ENCODE measurements at regions not wholly inside any gene's neighbourhood (a gene's known extent, or its start where the extent isn't known, plus 50 kb on each side); places are given as distances from the start of the nearest gene placed in this dataset.

- POLR2A ChIA-PET (ENCODE audit: unreplicated experiment), result no interaction called here
- H2AFZ ChIP-seq (ENCODE audit: low read length), result no peak overlapping the region
- H4K20me1 ChIP-seq (ENCODE audit: low read length), result no peaks in the 10 kb centered on the region
- CTCF ChIA-PET, result no interaction called here
- no peak overlapping the region for H3K4me3 ChIP-seq (ENCODE audit: low read length)
- H3K9ac ChIP-seq (ENCODE audit: low read length), result no peak overlapping the region
- H3K27ac ChIP-seq (ENCODE audit: low read length), result no peak overlapping the region
- H3K36me3 ChIP-seq (ENCODE audit: low read depth, low read length), result no peaks in the 10 kb centered on the region
- no peaks in the 10 kb centered on the region for H3K27me3 ChIP-seq (ENCODE audit: low read length)
- TF ChIP-seq EZH2 (IDR thresholded peaks at IDR 0.05; ENCODE audit: low read length, unreplicated experiment) (no peak), EZH2phosphoT487 (IDR thresholded peaks at IDR 0.05; ENCODE audit: borderline replicate concordance, low read length) (no peak), CTCF (conservative IDR thresholded peaks at IDR 0.05; ENCODE audit: low read depth, low read length) (no peak)
- no peaks in the 10 kb centered on the region for H3K4me1 ChIP-seq (ENCODE audit: insufficient read depth, low read length)
- no peaks in the 10 kb centered on the region for H3K9me2 ChIP-seq (replicated peaks; ENCODE audit: low read length)
- no peaks in the 10 kb centered on the region for H3F3A ChIP-seq (ENCODE audit: low read length, unreplicated experiment)
- no peak for DNase-seq
- intact Hi-C loops (cut with micrococcal nuclease), result no loop called here
- BruUV-seq (replicated peaks), result no TSS peak
- no peaks in the 10 kb centered on the region for H3K79me2 ChIP-seq (ENCODE audit: low read length)
- ATAC-seq, result no peak
- no peaks in the 10 kb centered on the region for H3K9me3 ChIP-seq (ENCODE audit: low read length)
- H3K4me2 ChIP-seq (ENCODE audit: low read length), result no peak overlapping the region
Observed at GRCh38 chr10:4213441-4213840, 428.4 kb upstream of the KLF6 start.

DNA sequence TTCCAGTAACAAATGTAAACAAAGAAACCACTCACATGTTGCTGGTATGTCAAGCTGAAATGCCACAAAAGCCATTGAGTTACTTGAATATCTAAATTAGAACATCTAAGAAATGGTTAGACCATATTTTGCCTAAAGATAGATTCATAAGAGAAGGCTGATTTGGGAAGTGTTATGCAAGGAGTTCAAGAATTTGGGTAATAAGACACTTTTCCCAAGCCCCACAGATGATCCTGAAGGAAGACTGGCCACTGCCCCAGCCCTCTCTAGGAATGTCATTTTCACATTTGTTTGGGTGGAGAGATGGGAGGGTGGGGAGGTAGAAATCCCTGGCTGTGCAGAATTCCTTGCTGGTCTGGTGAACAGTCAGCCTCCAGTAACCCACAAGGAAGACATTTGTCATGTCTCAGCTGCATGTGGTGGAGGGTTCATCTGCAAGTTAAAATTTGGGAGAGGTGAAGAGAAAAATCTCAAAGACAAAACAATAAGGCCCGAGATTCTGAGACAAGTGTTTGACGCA lies 427.2 kb upstream of the KLF6 start:
- H3K27me3 ChIP-seq (ENCODE audit: low read length), result no peaks in the 10 kb centered on the region
- H4K20me1 ChIP-seq (ENCODE audit: low read length), result no peaks in the 10 kb centered on the region
- ATAC-seq (no peak), DNase-seq (no peak)
- no peak for TF ChIP-seq CTCF (conservative IDR thresholded peaks at IDR 0.05; ENCODE audit: low read depth, low read length)
- TF ChIP-seq EZH2 (IDR thresholded peaks at IDR 0.05; ENCODE audit: low read length, unreplicated experiment), result no peak
- no peak for TF ChIP-seq EZH2phosphoT487 (IDR thresholded peaks at IDR 0.05; ENCODE audit: borderline replicate concordance, low read length)
- no peaks in the 10 kb centered on the region for H3K9me3 ChIP-seq (ENCODE audit: low read length)
- H3K27ac ChIP-seq (ENCODE audit: low read length), result no peak overlapping the region
- no peaks in the 10 kb centered on the region for H3K9me2 ChIP-seq (replicated peaks; ENCODE audit: low read length)
- no peaks in the 10 kb centered on the region for H3K4me1 ChIP-seq (ENCODE audit: insufficient read depth, low read length)
- no peaks in the 10 kb centered on the region for H3K36me3 ChIP-seq (ENCODE audit: low read depth, low read length)
- ChIA-PET CTCF (no interaction called here), POLR2A (ENCODE audit: unreplicated experiment) (no interaction called here)
- H3K79me2 ChIP-seq (ENCODE audit: low read length), result no peaks in the 10 kb centered on the region
- BruUV-seq (replicated peaks), result no TSS peak
- intact Hi-C loops (cut with micrococcal nuclease), result no loop called here
- H2AFZ ChIP-seq (ENCODE audit: low read length), result no peak overlapping the region
- no peak overlapping the region for H3K4me2 ChIP-seq (ENCODE audit: low read length)
- no peak overlapping the region for H3K4me3 ChIP-seq (ENCODE audit: low read length)
- H3F3A ChIP-seq (ENCODE audit: low read length, unreplicated experiment), result no peaks in the 10 kb centered on the region
- H3K9ac ChIP-seq (ENCODE audit: low read length), result no peak overlapping the region

DNA sequence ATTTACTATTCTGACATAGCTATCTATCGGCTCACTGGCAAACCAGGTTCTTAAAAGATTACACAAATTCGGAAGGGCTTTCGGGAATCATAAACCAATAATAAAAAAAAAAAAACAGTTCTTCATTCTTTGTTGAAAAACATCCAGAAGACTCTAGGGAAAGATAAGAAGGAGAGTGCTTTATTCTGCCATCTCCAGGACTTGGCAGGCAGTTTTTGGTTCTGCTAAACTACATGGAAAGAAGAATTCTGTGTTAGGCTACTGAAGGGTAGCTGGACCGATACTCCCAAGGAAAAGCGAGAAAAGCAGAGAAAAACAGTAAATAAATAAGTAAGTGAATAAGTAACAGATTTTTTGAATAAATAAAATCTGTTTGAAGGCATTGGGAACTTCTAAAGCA lies 423.5 kb upstream of the KLF6 start:
- Histone ChIP-seq H4K20me1 (ENCODE audit: low read length) (no peaks in the 10 kb centered on the region), H3K4me3 (ENCODE audit: low read length) (no peak overlapping the region), H3K9me3 (ENCODE audit: low read length) (no peaks in the 10 kb centered on the region), H3K27me3 (ENCODE audit: low read length) (no peaks in the 10 kb centered on the region), H3K4me2 (ENCODE audit: low read length) (no peak overlapping the region), H3K9ac (ENCODE audit: low read length) (no peak overlapping the region), H3K36me3 (ENCODE audit: low read depth, low read length) (no peaks in the 10 kb centered on the region), H3K27ac (ENCODE audit: low read length) (no peak overlapping the region), H3F3A (ENCODE audit: low read length, unreplicated experiment) (no peaks in the 10 kb centered on the region), H2AFZ (ENCODE audit: low read length) (no peak overlapping the region), H3K79me2 (ENCODE audit: low read length) (no peaks in the 10 kb centered on the region), H3K4me1 (ENCODE audit: insufficient read depth, low read length) (no peaks in the 10 kb centered on the region), H3K9me2 (replicated peaks; ENCODE audit: low read length) (no peaks in the 10 kb centered on the region)
- BruUV-seq (replicated peaks), result no TSS peak
- intact Hi-C loops (cut with micrococcal nuclease), result no loop called here
- DNase-seq (no peak), ATAC-seq (no peak)
- CTCF ChIA-PET, result no interaction called here
- TF ChIP-seq EZH2phosphoT487 (IDR thresholded peaks at IDR 0.05; ENCODE audit: borderline replicate concordance, low read length) (no peak), CTCF (conservative IDR thresholded peaks at IDR 0.05; ENCODE audit: low read depth, low read length) (no peak), EZH2 (IDR thresholded peaks at IDR 0.05; ENCODE audit: low read length, unreplicated experiment) (no peak)
- POLR2A ChIA-PET (ENCODE audit: unreplicated experiment), result no interaction called here

All from PC-3 (cell line).